ENCODE measurements at regions not wholly inside any gene's neighbourhood (a gene's known extent, or its start where the extent isn't known, plus 50 kb on each side); places are given as distances from the start of the nearest gene placed in this dataset.
"Not testable (repeated sequence)": the region's sequence is repeated elsewhere in the genome, so short reads cannot be mapped to it uniquely, and the experiment has no call there.

- no peak for DNase-seq (ENCODE audit: low read depth)
These were observed 347.5 kb downstream of the METTL4 start for GRCh38 chr18:2223849-2224248.

- no peak for DNase-seq (ENCODE audit: low read depth)
These were observed 335.1 kb downstream of the METTL4 start for GRCh38 chr18:2236232-2236631.

DNA sequence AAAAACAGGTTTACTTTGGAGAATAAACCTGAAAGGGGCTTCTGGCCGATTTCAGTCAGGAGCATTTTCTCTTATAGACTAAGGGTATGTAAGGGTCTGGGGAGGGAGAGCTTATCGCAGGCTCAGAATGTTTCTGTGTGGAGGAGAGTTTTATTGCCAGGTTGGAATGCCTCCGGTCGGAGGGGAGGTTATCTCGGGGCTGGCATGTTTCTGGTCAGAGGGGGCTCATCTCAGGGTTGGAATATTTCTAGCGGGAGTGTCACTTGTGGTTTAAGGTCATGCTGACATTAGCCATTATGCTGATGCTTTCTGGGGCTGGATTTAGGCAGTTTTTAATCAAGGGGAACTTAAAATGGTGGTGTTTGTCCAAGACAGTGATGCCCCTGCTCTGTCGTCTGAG lies 333.6 kb downstream of the METTL4 start:
- no peak for DNase-seq (ENCODE audit: low read depth)

- no peak for DNase-seq (ENCODE audit: low read depth)
These were observed 331.0 kb downstream of the METTL4 start for GRCh38 chr18:2240311-2240705.

- DNase-seq (ENCODE audit: low read depth), result no peak
These were observed 326.7 kb downstream of the METTL4 start for GRCh38 chr18:2244641-2245040.

- DNase-seq (ENCODE audit: low read depth), result not testable (repeated sequence)
These were observed 324.2 kb downstream of the METTL4 start for GRCh38 chr18:2247101-2247500.

- DNase-seq (ENCODE audit: low read depth), result no peak
These were observed 316.3 kb downstream of the METTL4 start for GRCh38 chr18:2254977-2255376.

GRCh38 chr18:2256577-2256976 lies 314.7 kb downstream of the METTL4 start:
- no peak for DNase-seq (ENCODE audit: low read depth)

- DNase-seq (ENCODE audit: low read depth), result no peak
These were observed 312.4 kb downstream of the METTL4 start for GRCh38 chr18:2258954-2259353.

DNA sequence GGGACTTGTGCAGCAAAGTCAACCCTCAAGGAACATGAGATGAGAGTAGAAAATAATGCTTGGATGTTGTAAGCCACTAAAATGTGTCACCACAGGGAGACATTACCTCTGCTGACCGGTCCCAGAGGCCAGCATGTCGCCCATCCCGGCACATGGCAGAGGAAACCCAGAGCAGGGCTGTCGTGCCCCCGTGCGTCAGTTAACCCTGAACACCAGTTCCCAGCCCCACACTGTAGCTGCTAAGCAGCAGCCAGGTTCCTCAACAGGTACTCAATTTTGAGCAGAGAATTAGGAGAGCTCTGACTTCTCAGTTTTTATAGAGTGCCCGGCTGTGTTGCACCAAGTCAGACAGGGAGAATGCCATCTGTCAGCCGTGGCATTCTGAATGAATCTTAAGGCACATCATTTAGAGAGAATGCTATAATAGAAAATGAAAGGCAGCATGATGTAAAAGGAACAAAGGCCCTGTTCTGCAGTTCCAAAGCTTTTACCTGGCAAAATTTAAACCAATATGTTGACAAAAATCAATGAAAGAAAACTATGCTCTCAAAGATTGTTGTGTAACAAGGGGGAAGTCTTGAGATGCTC lies 307.9 kb downstream of the METTL4 start:
- no peak for DNase-seq (ENCODE audit: low read depth)

- no peak for DNase-seq (ENCODE audit: low read depth)
These were observed 296.7 kb downstream of the METTL4 start for GRCh38 chr18:2274613-2275012.

- DNase-seq (ENCODE audit: low read depth), result no peak
These were observed 290.2 kb downstream of the METTL4 start for GRCh38 chr18:2281086-2281485.

- no peak for DNase-seq (ENCODE audit: low read depth)
These were observed 289.6 kb downstream of the METTL4 start for GRCh38 chr18:2281523-2282199.

- DNase-seq (ENCODE audit: low read depth), result no peak
These were observed 278.0 kb downstream of the METTL4 start for GRCh38 chr18:2293109-2293839.

DNA sequence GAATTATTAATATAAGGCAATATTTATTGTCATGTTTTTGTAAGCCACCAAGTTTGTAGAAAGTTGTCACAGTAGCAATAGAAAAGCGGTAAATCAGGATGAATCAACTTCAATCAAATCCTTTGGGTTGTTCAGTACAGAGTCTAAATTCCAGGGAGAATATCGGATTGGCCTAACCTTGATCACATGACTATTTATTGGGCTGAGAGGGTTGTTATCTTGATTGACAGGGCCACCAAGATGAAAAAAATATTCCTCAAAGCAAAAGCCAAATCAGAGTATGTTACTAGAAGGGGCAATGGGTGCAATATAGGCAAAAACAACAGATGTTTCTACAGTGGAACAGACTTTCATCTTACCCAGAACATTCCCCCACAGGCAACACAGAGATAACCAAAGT lies 270.0 kb downstream of the METTL4 start:
- no peak for DNase-seq (ENCODE audit: low read depth)

GRCh38 chr18:2302012-2302411 lies 269.3 kb downstream of the METTL4 start:
- no peak for DNase-seq (ENCODE audit: low read depth)

DNA sequence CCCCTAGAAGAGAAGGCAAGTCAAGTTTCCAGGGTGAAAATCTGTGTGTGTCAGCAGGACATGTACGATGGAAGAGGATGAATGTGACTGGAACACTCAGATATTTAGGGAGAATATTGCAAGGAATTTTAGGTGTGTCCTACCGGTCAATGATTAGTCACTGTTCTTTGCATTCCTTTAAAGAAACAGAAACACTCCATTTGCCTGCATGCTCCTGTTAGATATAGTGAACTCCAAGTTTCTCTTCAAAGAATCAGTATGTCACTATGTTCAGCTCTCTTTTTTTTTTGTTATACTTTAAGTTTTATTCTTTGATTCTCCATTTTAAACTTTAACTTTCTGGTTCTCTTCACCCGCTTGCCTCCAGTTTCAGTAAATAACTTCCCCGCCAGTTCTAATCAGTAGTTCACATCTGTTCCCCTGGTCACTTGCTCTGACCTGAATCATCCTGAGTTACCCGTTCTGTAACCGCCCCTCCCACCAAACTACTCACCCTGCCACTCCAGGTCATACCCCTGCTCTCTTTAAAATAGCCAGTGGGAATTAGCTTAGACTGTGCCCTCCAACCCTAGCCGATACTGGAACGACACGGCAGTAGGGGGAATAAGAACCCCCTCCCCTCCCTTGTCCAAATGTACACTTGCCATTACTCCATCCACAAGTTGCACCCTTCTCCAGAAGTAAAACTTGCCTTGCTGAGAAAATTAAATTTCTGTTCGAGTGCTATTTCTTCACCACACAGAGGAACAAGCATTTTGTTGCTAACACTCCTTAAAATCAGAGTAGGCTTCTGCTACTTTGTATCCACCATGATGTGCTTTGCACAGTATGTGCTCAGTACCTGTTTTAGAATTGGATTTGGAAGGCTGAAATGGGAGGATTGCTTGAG lies 268.4 kb downstream of the METTL4 start:
- DNase-seq (ENCODE audit: low read depth), result no peak

DNA sequence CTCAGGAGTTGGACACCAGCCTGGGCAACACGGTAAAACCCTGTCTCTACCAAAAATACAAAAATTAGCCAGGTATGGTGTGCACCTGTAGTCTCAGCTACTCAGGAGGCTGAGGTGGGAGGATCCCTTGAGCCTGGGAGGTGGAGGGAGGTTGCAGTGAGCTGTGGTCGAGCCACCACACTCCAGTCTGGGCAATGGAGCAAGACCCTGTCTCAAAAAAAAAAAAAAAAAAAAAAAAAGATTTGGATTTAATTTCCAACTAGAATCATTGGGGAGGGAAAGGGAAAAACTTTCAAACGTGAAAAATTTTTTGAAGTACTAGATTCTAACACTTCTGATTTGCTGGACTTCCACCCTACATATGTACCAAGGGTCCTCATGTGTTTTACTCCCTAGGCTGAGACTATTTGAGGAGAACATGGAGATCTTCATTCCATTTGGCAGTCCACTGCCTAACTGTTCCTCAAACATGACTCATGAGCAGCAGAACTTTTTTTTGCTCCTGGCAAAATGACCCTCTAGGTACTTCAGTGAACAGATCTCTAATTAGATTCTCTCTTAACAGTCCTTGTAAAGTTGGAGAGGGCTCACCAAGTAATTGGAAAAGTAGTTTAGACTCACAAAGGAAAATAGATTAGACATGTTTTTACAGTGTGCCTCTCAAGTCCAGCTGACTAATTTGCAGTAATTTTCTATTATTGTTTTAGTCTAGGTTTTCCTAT lies 267.6 kb downstream of the METTL4 start:
- DNase-seq (ENCODE audit: low read depth), result no peak

DNA sequence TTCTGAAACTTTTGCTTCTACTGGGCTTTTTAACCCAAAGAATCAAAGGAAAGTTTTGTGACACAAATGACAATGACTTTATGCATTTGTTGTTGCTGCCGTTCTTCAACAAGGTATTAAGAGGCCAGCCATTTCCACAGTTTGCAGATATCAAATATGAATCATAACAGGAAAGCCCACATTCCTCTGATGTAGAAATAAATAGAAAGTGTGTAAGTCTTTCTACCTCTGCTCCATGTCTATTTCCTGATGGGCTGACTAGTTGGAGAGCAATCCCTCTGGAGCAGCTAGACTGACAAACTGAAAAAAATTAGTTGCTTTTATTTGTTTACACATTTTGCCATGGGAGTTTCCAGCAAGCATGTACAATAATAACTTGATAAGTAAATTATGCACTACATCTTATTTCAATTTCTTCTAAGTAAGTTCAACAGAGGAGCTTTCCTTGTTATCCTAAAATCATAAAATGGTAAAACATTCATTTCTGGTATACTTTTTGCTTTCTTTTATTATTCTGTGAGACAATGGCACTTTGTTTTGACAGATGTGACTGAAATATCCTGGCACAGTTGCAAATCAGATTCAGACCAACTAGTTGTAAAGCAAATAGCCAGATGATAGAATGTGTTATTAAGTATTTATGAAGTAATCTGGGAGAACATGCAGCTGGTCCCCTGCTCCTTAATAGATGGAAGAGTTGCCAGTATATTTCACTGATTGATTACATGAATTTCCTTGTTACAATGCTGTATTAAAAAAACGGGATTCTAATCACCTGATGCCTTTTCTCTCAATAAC lies 266.7 kb downstream of the METTL4 start:
- no peak for DNase-seq (ENCODE audit: low read depth)

DNA sequence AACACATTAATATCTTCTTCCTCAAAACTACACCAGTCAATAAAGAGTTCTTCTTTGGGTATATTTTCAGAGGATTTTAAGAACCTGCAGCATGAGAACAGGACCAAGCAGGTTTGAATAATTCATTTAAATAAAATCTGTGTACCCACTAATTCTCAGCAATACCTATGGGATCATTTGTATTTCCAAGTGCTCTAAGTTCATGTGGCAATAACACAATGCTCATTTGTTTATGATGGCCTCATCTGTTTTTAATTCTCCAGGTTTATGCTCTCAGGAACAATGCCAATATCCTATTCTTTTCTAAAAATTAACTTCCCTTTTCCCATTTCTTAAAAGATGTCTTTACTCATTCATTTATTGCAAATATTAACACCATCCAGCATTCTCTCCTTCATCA lies 264.7 kb downstream of the METTL4 start:
- DNase-seq (ENCODE audit: low read depth), result no peak

GRCh38 chr18:2310886-2311285 lies 260.4 kb downstream of the METTL4 start:
- DNase-seq (ENCODE audit: low read depth), result no peak

Measured in activated T-helper 1 cell treated with Interleukin-2 at 50 U/mL for 16 hours (primary cell).